GM19193 (cell line): ENCODE measurements at regions not wholly inside any gene's neighbourhood (a gene's known extent, or its start where the extent isn't known, plus 50 kb on each side); places are given as distances from the start of the nearest gene placed in this dataset.

Source experiments
- POLR2A ChIP-seq: IDR thresholded peaks from 4 replicates; pipeline ENCODE4 v1.6.1; 2011; ENCODE audit not compliant: insufficient read depth, insufficient read length; ENCODE audit errors: extremely low read depth

- TF ChIP-seq POLR2A, result no peak
These were observed 319.9 kb upstream of the ID2 start for GRCh38 chr2:8361930-8362329.

GRCh38 chr2:8363161-8363560, 318.7 kb upstream of the ID2 start:
- TF ChIP-seq POLR2A, result no peak

- no peak for TF ChIP-seq POLR2A
These were observed 317.2 kb upstream of the ID2 start for GRCh38 chr2:8364668-8365067.

- no peak for TF ChIP-seq POLR2A
These were observed 316.4 kb upstream of the ID2 start for GRCh38 chr2:8365331-8365910.

GRCh38 chr2:8367833-8368232, 314.0 kb upstream of the ID2 start:
- TF ChIP-seq POLR2A, result no peak

GRCh38 chr2:8368463-8368862, 313.4 kb upstream of the ID2 start:
- TF ChIP-seq POLR2A, result no peak

GRCh38 chr2:8369522-8369921, 312.3 kb upstream of the ID2 start:
- TF ChIP-seq POLR2A, result no peak

GRCh38 chr2:8370258-8370802, 311.5 kb upstream of the ID2 start:
- no peak for TF ChIP-seq POLR2A

- no peak for TF ChIP-seq POLR2A
These were observed 310.2 kb upstream of the ID2 start for GRCh38 chr2:8371653-8372052.

- TF ChIP-seq POLR2A, result no peak
These were observed 307.1 kb upstream of the ID2 start for GRCh38 chr2:8374782-8375181.

GRCh38 chr2:8376603-8377410, 305.0 kb upstream of the ID2 start:
- TF ChIP-seq POLR2A, result no peak

GRCh38 chr2:8378016-8378810, 303.6 kb upstream of the ID2 start:
- no peak for TF ChIP-seq POLR2A

- no peak for TF ChIP-seq POLR2A
These were observed 302.7 kb upstream of the ID2 start for GRCh38 chr2:8379128-8379527.

- no peak for TF ChIP-seq POLR2A
These were observed 302.3 kb upstream of the ID2 start for GRCh38 chr2:8379549-8379948.

GRCh38 chr2:8380026-8380425, 301.8 kb upstream of the ID2 start:
- no peak for TF ChIP-seq POLR2A
